ENCODE measurements at regions not wholly inside any gene's neighbourhood (a gene's known extent, or its start where the extent isn't known, plus 50 kb on each side); places are given as distances from the start of the nearest gene placed in this dataset.

DNA sequence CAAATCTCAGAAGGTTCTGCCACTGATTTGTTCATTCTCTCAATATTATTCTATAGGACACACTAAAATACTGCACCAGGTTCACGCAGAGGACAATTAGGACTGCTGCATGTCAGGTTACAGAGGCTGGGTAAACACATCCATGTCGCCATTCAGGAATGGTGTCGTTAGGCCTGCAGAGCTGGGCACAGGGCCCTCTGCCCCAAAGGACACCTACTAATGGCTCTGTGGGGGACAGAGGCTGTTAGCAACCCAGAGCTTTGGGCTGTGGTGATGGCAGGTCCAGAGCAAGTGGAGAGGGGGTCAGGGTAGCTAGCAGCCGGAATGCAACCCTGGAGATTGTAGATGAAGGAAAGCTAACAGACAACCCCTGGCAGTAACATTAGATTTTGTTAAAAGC is 115.9 kb downstream of the TTC32 start:
- no peak overlapping the region for H3K4me3 ChIP-seq (ENCODE audit: insufficient read depth, low read length)
- no peaks in the 10 kb centered on the region for H3K9me3 ChIP-seq (ENCODE audit: low read depth, low read length)
- no peaks in the 10 kb centered on the region for H3K79me2 ChIP-seq (ENCODE audit: insufficient read depth, low read length)
- H4K20me1 ChIP-seq (ENCODE audit: insufficient read depth, low read length), result no peaks in the 10 kb centered on the region
- H3K27ac ChIP-seq (ENCODE audit: low read depth, low read length), result peak overlapping the region; percentile 71
- peak overlapping the region; percentile 44 for H3K4me2 ChIP-seq (ENCODE audit: insufficient read depth, low read length)
- H3K27me3 ChIP-seq (ENCODE audit: insufficient read depth, low read length), result no peaks in the 10 kb centered on the region
- H2AFZ ChIP-seq (ENCODE audit: low read length), result peak overlapping the region; percentile 69
- peaks cover 27% of the 10 kb centered on the region for H3K4me1 ChIP-seq (ENCODE audit: insufficient read depth, low read length)
- TF ChIP-seq, protein P1, sequence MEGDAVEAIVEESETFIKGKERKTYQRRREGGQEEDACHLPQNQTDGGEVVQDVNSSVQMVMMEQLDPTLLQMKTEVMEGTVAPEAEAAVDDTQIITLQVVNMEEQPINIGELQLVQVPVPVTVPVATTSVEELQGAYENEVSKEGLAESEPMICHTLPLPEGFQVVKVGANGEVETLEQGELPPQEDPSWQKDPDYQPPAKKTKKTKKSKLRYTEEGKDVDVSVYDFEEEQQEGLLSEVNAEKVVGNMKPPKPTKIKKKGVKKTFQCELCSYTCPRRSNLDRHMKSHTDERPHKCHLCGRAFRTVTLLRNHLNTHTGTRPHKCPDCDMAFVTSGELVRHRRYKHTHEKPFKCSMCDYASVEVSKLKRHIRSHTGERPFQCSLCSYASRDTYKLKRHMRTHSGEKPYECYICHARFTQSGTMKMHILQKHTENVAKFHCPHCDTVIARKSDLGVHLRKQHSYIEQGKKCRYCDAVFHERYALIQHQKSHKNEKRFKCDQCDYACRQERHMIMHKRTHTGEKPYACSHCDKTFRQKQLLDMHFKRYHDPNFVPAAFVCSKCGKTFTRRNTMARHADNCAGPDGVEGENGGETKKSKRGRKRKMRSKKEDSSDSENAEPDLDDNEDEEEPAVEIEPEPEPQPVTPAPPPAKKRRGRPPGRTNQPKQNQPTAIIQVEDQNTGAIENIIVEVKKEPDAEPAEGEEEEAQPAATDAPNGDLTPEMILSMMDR (IDR thresholded peaks at IDR 0.05; ENCODE audit: extremely low read depth, low read depth, low read length), result no peak
- no peak for DNase-seq (ENCODE audit: insufficient read length, low spot score, missing footprints)
- no peaks in the 10 kb centered on the region for H3K36me3 ChIP-seq (ENCODE audit: insufficient read depth, low read length)

DNA sequence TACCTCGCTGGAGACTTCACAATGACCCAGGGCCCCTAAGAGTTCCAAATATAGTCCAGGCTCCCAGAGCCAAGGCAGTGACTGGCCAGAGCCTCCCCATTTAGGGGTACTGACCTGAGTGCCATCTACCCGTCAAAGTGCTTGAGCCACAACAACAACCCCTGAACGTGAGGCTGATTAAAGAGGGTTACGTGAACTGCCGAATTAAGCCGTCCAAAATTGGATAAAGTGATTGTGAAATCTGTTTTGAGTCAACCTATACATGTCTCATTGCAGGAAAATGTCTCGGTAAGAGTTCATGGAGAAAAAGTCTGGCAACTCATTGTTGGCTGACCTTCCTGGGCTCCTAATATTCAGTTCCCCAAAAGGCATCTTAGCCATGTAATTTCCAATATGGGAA is 116.3 kb downstream of the TTC32 start:
- Histone ChIP-seq H4K20me1 (ENCODE audit: insufficient read depth, low read length) (no peaks in the 10 kb centered on the region), H3K4me2 (ENCODE audit: insufficient read depth, low read length) (peak overlapping the region; percentile 44), H3K9me3 (ENCODE audit: low read depth, low read length) (no peaks in the 10 kb centered on the region), H3K79me2 (ENCODE audit: insufficient read depth, low read length) (no peaks in the 10 kb centered on the region), H3K4me3 (ENCODE audit: insufficient read depth, low read length) (no peak overlapping the region), H3K27me3 (ENCODE audit: insufficient read depth, low read length) (no peaks in the 10 kb centered on the region), H3K4me1 (ENCODE audit: insufficient read depth, low read length) (peaks cover 27% of the 10 kb centered on the region), H3K36me3 (ENCODE audit: insufficient read depth, low read length) (no peaks in the 10 kb centered on the region), H3K27ac (ENCODE audit: low read depth, low read length) (peak overlapping the region; percentile 71), H2AFZ (ENCODE audit: low read length) (peak overlapping the region; percentile 69)
- no peak for DNase-seq (ENCODE audit: insufficient read length, low spot score, missing footprints)
- TF ChIP-seq, protein P1 (IDR thresholded peaks at IDR 0.05; ENCODE audit: extremely low read depth, low read depth, low read length), result no peak

DNA sequence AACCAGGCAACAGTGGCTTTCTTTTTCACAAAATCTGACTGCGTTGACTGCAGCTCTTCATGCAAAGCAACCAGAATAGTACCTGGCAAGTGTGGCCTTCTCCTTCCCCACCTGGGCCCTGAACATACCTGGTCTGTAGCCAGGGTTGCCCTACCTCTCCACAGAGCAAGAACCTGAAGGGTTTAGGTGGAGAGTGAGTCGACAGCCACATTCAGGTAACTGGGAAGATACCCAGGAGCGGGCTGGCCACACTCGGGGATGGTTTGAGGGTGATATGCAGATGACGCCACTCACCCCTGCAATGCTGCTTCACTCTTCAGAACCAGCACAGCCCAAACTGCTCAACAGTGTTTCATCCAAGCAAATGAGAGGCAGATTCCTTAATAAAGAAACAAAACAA is 117.3 kb downstream of the TTC32 start:
- TF ChIP-seq, protein P1 (IDR thresholded peaks at IDR 0.05; ENCODE audit: extremely low read depth, low read depth, low read length), result no peak
- H3K27me3 ChIP-seq (ENCODE audit: insufficient read depth, low read length), result no peaks in the 10 kb centered on the region
- H3K9me3 ChIP-seq (ENCODE audit: low read depth, low read length), result no peaks in the 10 kb centered on the region
- H3K79me2 ChIP-seq (ENCODE audit: insufficient read depth, low read length), result no peaks in the 10 kb centered on the region
- H3K4me1 ChIP-seq (ENCODE audit: insufficient read depth, low read length), result peaks cover 27% of the 10 kb centered on the region
- H3K27ac ChIP-seq (ENCODE audit: low read depth, low read length), result no peak overlapping the region
- no peaks in the 10 kb centered on the region for H4K20me1 ChIP-seq (ENCODE audit: insufficient read depth, low read length)
- no peak overlapping the region for H3K4me2 ChIP-seq (ENCODE audit: insufficient read depth, low read length)
- no peak overlapping the region for H2AFZ ChIP-seq (ENCODE audit: low read length)
- no peak for DNase-seq (ENCODE audit: insufficient read length, low spot score, missing footprints)
- H3K4me3 ChIP-seq (ENCODE audit: insufficient read depth, low read length), result no peak overlapping the region
- H3K36me3 ChIP-seq (ENCODE audit: insufficient read depth, low read length), result no peaks in the 10 kb centered on the region

DNA sequence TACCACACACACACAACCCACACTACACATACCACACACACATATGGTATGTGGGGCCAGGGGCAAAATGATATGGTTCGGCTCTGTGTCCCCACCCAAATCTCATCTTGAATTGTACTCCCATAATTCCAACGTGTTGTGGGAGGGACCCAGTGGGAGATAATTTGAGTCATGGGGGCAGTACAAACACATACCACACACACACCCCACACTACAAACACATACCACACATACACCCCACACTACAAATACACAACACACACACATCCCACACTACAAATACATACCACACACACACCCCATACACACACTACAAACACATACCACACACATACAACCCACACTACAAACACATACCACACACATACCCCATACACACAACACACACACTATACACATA is 117.8 kb downstream of the TTC32 start:
- Histone ChIP-seq H4K20me1 (ENCODE audit: insufficient read depth, low read length) (no peaks in the 10 kb centered on the region), H3K4me1 (ENCODE audit: insufficient read depth, low read length) (peaks cover 27% of the 10 kb centered on the region), H3K4me2 (ENCODE audit: insufficient read depth, low read length) (no peak overlapping the region), H3K9me3 (ENCODE audit: low read depth, low read length) (no peaks in the 10 kb centered on the region), H3K27ac (ENCODE audit: low read depth, low read length) (no peak overlapping the region), H3K27me3 (ENCODE audit: insufficient read depth, low read length) (no peaks in the 10 kb centered on the region), H3K4me3 (ENCODE audit: insufficient read depth, low read length) (no peak overlapping the region), H3K79me2 (ENCODE audit: insufficient read depth, low read length) (no peaks in the 10 kb centered on the region), H2AFZ (ENCODE audit: low read length) (no peak overlapping the region), H3K36me3 (ENCODE audit: insufficient read depth, low read length) (no peaks in the 10 kb centered on the region)
- TF ChIP-seq, protein P1 (IDR thresholded peaks at IDR 0.05; ENCODE audit: extremely low read depth, low read depth, low read length), result no peak
- DNase-seq (ENCODE audit: insufficient read length, low spot score, missing footprints), result no peak
